ENCODE measurements at regions not wholly inside any gene's neighbourhood (a gene's known extent, or its start where the extent isn't known, plus 50 kb on each side); places are given as distances from the start of the nearest gene placed in this dataset.

DNA sequence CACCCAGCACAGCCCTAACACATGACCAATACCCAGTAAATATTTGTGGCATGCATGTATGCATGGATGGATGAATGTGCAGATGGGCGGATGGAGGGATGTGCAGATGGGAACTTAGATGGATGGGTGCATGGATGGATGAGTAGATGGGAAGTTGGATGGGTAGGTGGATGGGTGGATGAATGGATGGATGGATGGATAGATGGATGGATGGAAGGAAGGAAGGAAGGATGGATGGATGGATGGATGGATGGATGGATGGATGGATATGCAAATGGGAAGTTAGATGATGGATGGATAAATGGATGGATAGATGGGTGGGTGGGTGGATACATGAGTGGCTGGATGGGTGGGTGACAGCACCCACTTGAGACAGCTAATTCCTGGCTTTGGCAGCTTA, 193.2 kb upstream of the TNRC6C start:
- no peaks in the 10 kb centered on the region for H3K4me1 Mint-ChIP-seq
- no peak overlapping the region for H3K27ac Mint-ChIP-seq
- CTCF ChIA-PET: no interaction called here
- no peak overlapping the region for H3K4me3 Mint-ChIP-seq
- H3K27me3 Mint-ChIP-seq: peaks cover 27% of the 10 kb centered on the region
- ATAC-seq (ENCODE audit: low read depth) (no peak), DNase-seq (no peak)
- TF ChIP-seq, protein P1, sequence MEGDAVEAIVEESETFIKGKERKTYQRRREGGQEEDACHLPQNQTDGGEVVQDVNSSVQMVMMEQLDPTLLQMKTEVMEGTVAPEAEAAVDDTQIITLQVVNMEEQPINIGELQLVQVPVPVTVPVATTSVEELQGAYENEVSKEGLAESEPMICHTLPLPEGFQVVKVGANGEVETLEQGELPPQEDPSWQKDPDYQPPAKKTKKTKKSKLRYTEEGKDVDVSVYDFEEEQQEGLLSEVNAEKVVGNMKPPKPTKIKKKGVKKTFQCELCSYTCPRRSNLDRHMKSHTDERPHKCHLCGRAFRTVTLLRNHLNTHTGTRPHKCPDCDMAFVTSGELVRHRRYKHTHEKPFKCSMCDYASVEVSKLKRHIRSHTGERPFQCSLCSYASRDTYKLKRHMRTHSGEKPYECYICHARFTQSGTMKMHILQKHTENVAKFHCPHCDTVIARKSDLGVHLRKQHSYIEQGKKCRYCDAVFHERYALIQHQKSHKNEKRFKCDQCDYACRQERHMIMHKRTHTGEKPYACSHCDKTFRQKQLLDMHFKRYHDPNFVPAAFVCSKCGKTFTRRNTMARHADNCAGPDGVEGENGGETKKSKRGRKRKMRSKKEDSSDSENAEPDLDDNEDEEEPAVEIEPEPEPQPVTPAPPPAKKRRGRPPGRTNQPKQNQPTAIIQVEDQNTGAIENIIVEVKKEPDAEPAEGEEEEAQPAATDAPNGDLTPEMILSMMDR (IDR thresholded peaks at IDR 0.05): no peak
- H3K9me3 Mint-ChIP-seq: no peaks in the 10 kb centered on the region
- POLR2A ChIA-PET: no interaction called here
- intact Hi-C loops (cut with micrococcal nuclease): no loop called here
- no peaks in the 10 kb centered on the region for H3K36me3 Mint-ChIP-seq (ENCODE audit: low read depth)

- Mint-ChIP-seq H3K4me3 (no peak overlapping the region), H3K27me3 (peaks cover 27% of the 10 kb centered on the region), H3K27ac (no peak overlapping the region), H3K4me1 (peaks cover under 1% of the 10 kb centered on the region), H3K9me3 (no peaks in the 10 kb centered on the region), H3K36me3 (ENCODE audit: low read depth) (no peaks in the 10 kb centered on the region)
- POLR2A ChIA-PET: no interaction called here
- intact Hi-C loops (cut with micrococcal nuclease): no loop called here
- ATAC-seq (ENCODE audit: low read depth) (no peak), DNase-seq (no peak)
- CTCF ChIA-PET: no interaction called here
- TF ChIP-seq, protein P1 (IDR thresholded peaks at IDR 0.05): no peak
Observed at GRCh38 chr17:77767148-77767547, 191.4 kb upstream of the TNRC6C start.

- ATAC-seq (ENCODE audit: low read depth) (no peak), DNase-seq (no peak)
- Mint-ChIP-seq H3K9me3 (no peaks in the 10 kb centered on the region), H3K27ac (no peak overlapping the region), H3K4me3 (no peak overlapping the region), H3K4me1 (peaks cover 11% of the 10 kb centered on the region), H3K36me3 (ENCODE audit: low read depth) (no peaks in the 10 kb centered on the region), H3K27me3 (peaks cover 29% of the 10 kb centered on the region)
- TF ChIP-seq, protein P1 (IDR thresholded peaks at IDR 0.05): no peak
- CTCF ChIA-PET: interaction anchor here (0.7 to 7.0 kb wide), 2 partner anchors 122 to 246 kb away, joined by 3 to 89 read pairs; no protein-coding TSS in a partner anchor
- intact Hi-C loops (cut with micrococcal nuclease): no loop called here
- POLR2A ChIA-PET: no interaction called here
Observed at GRCh38 chr17:77768248-77768852, 190.2 kb upstream of the TNRC6C start.

GRCh38 chr17:77769215-77769614, 189.3 kb upstream of the TNRC6C start:
- Mint-ChIP-seq H3K9me3 (no peaks in the 10 kb centered on the region), H3K4me3 (no peak overlapping the region), H3K36me3 (ENCODE audit: low read depth) (no peaks in the 10 kb centered on the region), H3K4me1 (peaks cover 11% of the 10 kb centered on the region), H3K27ac (no peak overlapping the region), H3K27me3 (peaks cover 25% of the 10 kb centered on the region)
- intact Hi-C loops (cut with micrococcal nuclease): no loop called here
- ATAC-seq (ENCODE audit: low read depth) (no peak), DNase-seq (no peak)
- TF ChIP-seq, protein P1 (IDR thresholded peaks at IDR 0.05): no peak
- POLR2A ChIA-PET: no interaction called here
- CTCF ChIA-PET: interaction anchor here (0.7 to 7.0 kb wide), 2 partner anchors 121 to 245 kb away, joined by 3 to 89 read pairs; no protein-coding TSS in a partner anchor

DNA sequence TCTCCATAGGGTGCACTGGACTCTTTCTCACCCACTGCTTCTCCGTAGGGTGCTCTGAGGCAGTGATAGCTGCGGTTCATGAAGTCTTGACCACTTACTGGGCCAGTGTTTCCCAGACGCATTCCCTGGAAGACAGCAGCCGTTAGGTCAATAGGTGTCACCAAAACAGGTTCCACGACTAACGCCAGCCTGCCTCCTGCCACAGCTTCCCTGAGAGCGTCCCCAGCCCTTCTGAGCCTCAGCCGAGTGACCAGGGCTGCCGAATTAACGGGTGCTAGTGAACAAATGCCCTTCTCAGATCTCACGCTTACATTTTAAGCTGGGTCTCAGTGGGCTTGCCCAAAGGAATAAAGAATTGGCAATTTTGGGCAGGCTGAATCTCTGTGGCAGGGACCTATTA, 188.7 kb upstream of the TNRC6C start:
- intact Hi-C loops (cut with micrococcal nuclease): loop anchor here (10.0 kb wide), 1 partner anchor 225 kb away; no protein-coding TSS in a partner anchor
- Mint-ChIP-seq H3K27me3 (peaks cover 24% of the 10 kb centered on the region), H3K27ac (no peak overlapping the region), H3K36me3 (ENCODE audit: low read depth) (no peaks in the 10 kb centered on the region), H3K4me1 (peaks cover 11% of the 10 kb centered on the region), H3K4me3 (no peak overlapping the region), H3K9me3 (no peaks in the 10 kb centered on the region)
- no peak for ATAC-seq (ENCODE audit: low read depth)
- ChIA-PET CTCF (interaction anchor here (7.0 kb wide), 1 partner anchor 245 kb away, joined by 89 read pairs; no protein-coding TSS in a partner anchor), POLR2A (no interaction called here)
- DNase-seq: no peak
- TF ChIP-seq, protein P1 (IDR thresholded peaks at IDR 0.05): no peak

Measured in activated B cell treated with CpG ODN at 0.5 μM for 24 hours (primary cell).